Astrocyte (in vitro differentiated cells and primary cell): ENCODE measurements at regions not wholly inside any gene's neighbourhood (a gene's known extent, or its start where the extent isn't known, plus 50 kb on each side); places are given as distances from the start of the nearest gene placed in this dataset.

Experiments
- CTCF ChIP-seq: IDR thresholded peaks from 2 replicates; pipeline ENCODE4 v1.5.1; 2011; ENCODE audit warnings: low read depth, mild to moderate bottlenecking, inconsistent platforms, low read length, moderate library complexity; ENCODE audit not compliant: insufficient read depth
- EZH2 ChIP-seq: IDR thresholded peaks from 2 replicates; pipeline ENCODE4 v1.6.1; 2012; ENCODE audit warnings: mild to moderate bottlenecking, low read length, inconsistent platforms; ENCODE audit not compliant: insufficient read depth

DNA sequence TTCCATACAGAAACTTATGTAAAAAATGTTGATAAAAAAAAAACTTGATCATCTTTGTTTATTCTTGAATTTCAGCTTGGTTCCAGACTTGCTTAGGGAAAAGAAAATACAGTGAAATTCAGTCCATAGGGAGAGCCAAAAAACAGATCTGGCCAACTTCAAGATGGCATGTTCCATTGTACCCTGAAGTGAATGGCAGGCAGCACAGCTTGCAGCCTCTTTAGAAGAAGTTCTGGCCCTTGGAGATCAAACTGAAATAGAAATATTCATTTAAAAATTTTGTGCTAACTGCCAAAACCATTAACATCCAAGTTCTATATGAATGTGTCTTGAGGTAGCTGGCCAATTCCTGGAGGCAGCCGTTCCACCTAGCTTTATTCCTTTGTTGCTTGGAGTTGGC is 448.4 kb downstream of the EPM2A start:
- TF ChIP-seq CTCF (no peak), EZH2 (no peak)
